HL-60 (cell line): ENCODE measurements at regions not wholly inside any gene's neighbourhood (a gene's known extent, or its start where the extent isn't known, plus 50 kb on each side); places are given as distances from the start of the nearest gene placed in this dataset.

Experiments
- DNase-seq, 2 experiments: peaks; one replicate each; pipeline ENCODE4 v3.0.0-alpha.2; 2010 to 2020; ENCODE audit warnings: low read depth in 1 of 2, low spot score in 1 of 2
- H3K27ac ChIP-seq: fragments of 250-450 bp; sonication (Bioruptor Pico); replicated peaks from 2 replicates; pipeline ENCODE4 v1.5.1; 2020; ENCODE audit warnings: mild to moderate bottlenecking, moderate library complexity
- H3K27me3 ChIP-seq: fragments of 250-450 bp; sonication (Bioruptor Pico); 2 replicates; pipeline ENCODE4 v1.5.1; 2021; ENCODE audit warnings: mild to moderate bottlenecking, moderate library complexity; ENCODE audit not compliant: insufficient read depth, poor library complexity, severe bottlenecking
- H3K4me3 ChIP-seq: replicated peaks from 2 replicates; pipeline ENCODE4 v1.5.1; 2011; ENCODE audit warnings: mild to moderate bottlenecking, control low read depth, low read length; ENCODE audit not compliant: insufficient read depth
- GABPA ChIP-seq: IDR thresholded peaks from 2 replicates; pipeline ENCODE4 v1.6.1; 2012; ENCODE audit warnings: low read depth
- POLR2AphosphoS5 ChIP-seq: IDR thresholded peaks from 2 replicates; pipeline ENCODE4 v1.6.1; 2012; ENCODE audit warnings: low read depth
- SPI1 ChIP-seq: IDR thresholded peaks from 2 replicates; pipeline ENCODE4 v1.6.1; 2012; ENCODE audit warnings: low read depth, mild to moderate bottlenecking, borderline replicate concordance
- TF ChIP-seq, protein P1 (sequence below): IDR thresholded peaks from 2 replicates; pipeline ENCODE4 v1.6.1; 2012; ENCODE audit warnings: low read depth; ENCODE audit not compliant: insufficient replicate concordance
- TF ChIP-seq, protein P2 (sequence below): IDR thresholded peaks from one replicate; pipeline ENCODE4 v1.5.1; 2011; ENCODE audit warnings: low read length, control low read depth, inconsistent platforms; ENCODE audit not compliant: insufficient read depth

DNA sequence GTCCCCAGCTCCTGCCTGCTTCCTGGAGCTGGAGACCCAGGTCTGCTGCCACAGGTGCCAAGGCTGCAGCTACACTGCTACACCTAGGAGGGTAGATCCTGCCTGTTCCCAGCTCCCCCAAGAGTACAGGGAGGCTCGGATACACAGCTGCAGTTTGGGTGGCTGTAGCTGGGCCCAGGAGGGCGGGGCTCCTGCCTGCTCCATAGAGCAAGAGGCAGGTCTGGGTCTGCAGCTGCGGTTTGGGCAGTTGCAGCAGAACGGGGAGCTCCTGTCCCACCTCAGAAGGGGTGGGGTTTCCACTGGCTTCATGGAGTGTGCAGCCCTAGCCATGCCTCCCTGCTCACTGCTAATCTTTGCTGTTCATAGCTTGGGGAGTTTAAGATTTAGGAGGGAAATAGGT lies 199.0 kb downstream of the NUFIP1 start:
- Histone ChIP-seq H3K4me3 (no peak overlapping the region), H3K27ac (no peak overlapping the region), H3K27me3 (no peaks in the 10 kb centered on the region)
- DNase-seq, result no peak
- TF ChIP-seq POLR2AphosphoS5 (no peak), GABPA (no peak)
- TF ChIP-seq, protein P1, sequence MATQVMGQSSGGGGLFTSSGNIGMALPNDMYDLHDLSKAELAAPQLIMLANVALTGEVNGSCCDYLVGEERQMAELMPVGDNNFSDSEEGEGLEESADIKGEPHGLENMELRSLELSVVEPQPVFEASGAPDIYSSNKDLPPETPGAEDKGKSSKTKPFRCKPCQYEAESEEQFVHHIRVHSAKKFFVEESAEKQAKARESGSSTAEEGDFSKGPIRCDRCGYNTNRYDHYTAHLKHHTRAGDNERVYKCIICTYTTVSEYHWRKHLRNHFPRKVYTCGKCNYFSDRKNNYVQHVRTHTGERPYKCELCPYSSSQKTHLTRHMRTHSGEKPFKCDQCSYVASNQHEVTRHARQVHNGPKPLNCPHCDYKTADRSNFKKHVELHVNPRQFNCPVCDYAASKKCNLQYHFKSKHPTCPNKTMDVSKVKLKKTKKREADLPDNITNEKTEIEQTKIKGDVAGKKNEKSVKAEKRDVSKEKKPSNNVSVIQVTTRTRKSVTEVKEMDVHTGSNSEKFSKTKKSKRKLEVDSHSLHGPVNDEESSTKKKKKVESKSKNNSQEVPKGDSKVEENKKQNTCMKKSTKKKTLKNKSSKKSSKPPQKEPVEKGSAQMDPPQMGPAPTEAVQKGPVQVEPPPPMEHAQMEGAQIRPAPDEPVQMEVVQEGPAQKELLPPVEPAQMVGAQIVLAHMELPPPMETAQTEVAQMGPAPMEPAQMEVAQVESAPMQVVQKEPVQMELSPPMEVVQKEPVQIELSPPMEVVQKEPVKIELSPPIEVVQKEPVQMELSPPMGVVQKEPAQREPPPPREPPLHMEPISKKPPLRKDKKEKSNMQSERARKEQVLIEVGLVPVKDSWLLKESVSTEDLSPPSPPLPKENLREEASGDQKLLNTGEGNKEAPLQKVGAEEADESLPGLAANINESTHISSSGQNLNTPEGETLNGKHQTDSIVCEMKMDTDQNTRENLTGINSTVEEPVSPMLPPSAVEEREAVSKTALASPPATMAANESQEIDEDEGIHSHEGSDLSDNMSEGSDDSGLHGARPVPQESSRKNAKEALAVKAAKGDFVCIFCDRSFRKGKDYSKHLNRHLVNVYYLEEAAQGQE, result no peak
- TF ChIP-seq, protein P2, sequence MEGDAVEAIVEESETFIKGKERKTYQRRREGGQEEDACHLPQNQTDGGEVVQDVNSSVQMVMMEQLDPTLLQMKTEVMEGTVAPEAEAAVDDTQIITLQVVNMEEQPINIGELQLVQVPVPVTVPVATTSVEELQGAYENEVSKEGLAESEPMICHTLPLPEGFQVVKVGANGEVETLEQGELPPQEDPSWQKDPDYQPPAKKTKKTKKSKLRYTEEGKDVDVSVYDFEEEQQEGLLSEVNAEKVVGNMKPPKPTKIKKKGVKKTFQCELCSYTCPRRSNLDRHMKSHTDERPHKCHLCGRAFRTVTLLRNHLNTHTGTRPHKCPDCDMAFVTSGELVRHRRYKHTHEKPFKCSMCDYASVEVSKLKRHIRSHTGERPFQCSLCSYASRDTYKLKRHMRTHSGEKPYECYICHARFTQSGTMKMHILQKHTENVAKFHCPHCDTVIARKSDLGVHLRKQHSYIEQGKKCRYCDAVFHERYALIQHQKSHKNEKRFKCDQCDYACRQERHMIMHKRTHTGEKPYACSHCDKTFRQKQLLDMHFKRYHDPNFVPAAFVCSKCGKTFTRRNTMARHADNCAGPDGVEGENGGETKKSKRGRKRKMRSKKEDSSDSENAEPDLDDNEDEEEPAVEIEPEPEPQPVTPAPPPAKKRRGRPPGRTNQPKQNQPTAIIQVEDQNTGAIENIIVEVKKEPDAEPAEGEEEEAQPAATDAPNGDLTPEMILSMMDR, result no peak

- no peak for DNase-seq
- Histone ChIP-seq H3K27me3 (no peaks in the 10 kb centered on the region), H3K27ac (no peak overlapping the region), H3K4me3 (no peak overlapping the region)
- TF ChIP-seq, protein P2, result no peak
- TF ChIP-seq SPI1, result no peak
- no peak for TF ChIP-seq POLR2AphosphoS5
- TF ChIP-seq, protein P1, result no peak
- no peak for TF ChIP-seq GABPA
These were observed 201.7 kb downstream of the NUFIP1 start for GRCh38 chr13:44787617-44788016.

DNA sequence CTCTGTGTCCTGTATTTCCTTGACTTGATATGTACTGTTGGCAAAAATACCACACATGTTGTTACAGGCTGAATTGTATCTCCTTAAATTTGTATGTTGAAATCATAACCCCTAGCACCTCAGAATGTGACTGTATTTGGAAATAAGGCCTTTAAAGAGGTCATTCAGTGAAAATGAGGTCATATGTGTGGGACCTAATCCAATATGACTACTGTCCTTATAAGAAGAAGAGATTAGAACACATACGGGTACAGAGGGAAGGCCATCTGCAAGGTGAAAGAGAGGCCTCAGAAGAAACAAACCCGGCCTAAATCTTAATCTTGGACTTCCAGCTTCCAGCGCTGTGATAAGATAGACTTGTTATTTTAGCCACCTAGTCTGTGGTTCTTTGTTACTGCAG lies 202.5 kb downstream of the NUFIP1 start:
- TF ChIP-seq, protein P1, result no peak
- TF ChIP-seq, protein P2, result no peak
- TF ChIP-seq POLR2AphosphoS5, result no peak

More for the DNA sequence above, 202.5 kb downstream of the NUFIP1 start:
- DNase-seq, result no peak
- H3K4me3 ChIP-seq, result no peak overlapping the region
- H3K27ac ChIP-seq, result no peak overlapping the region
- H3K27me3 ChIP-seq, result no peaks in the 10 kb centered on the region
